Ovary (tissue), 3 donors: ENCODE measurements at regions not wholly inside any gene's neighbourhood (a gene's known extent, or its start where the extent isn't known, plus 50 kb on each side); places are given as distances from the start of the nearest gene placed in this dataset.

Source experiments
- CTCF ChIP-seq, 3 donors: fragments of 450-650 bp in 2 of 3; fragments of 200-600 bp in 1 of 3; IDR thresholded peaks; one replicate each; pipeline versions ENCODE4 v1.5.1 to v1.8.0; 2016 to 2022; ENCODE audit warnings: antibody characterized with exemption in 3 of 3, mild to moderate bottlenecking in 1 of 3
- EP300 ChIP-seq: sonication (generic); formaldehyde crosslinking; IDR thresholded peaks from one replicate; pipeline ENCODE4 v1.6.1; 2017; ENCODE audit warnings: antibody characterized with exemption
- POLR2A ChIP-seq: fragments of 450-650 bp; IDR thresholded peaks from one replicate; pipeline ENCODE4 v1.6.1; 2017; ENCODE audit warnings: antibody characterized with exemption, mild to moderate bottlenecking, moderate library complexity
- donor health status: DM: no; HTN: no; CAD: no.

- TF ChIP-seq CTCF (IDR thresholded peaks at IDR 0.05): no peak
- no peak for TF ChIP-seq POLR2A
- no peak for TF ChIP-seq EP300
Observed at GRCh38 chr12:73057428-73057827, 785.3 kb downstream of the TRHDE start.
